IgD-negative memory B cell (primary cell): ENCODE measurements at regions not wholly inside any gene's neighbourhood (a gene's known extent, or its start where the extent isn't known, plus 50 kb on each side); places are given as distances from the start of the nearest gene placed in this dataset.

Source experiments
- H3K27ac Mint-ChIP-seq, 3 donors: one replicate each; pipeline ENCODE4 v1.8.0; 2020 to 2022; ENCODE audit warnings: mild to moderate bottlenecking in 3 of 3, mixed read lengths in 3 of 3, moderate library complexity in 1 of 3
- H3K27me3 Mint-ChIP-seq: one replicate; pipeline ENCODE4 v1.8.0; 2021; ENCODE audit warnings: mixed read lengths
- H3K36me3 Mint-ChIP-seq: one replicate; pipeline ENCODE4 v1.8.0; 2020; ENCODE audit warnings: mild to moderate bottlenecking, mixed read lengths
- H3K4me1 Mint-ChIP-seq, 3 donors: one replicate each; pipeline ENCODE4 v1.8.0; 2020 to 2022; ENCODE audit warnings: mixed read lengths in 3 of 3, mild to moderate bottlenecking in 1 of 3
- H3K4me3 Mint-ChIP-seq, 4 donors: one replicate each; pipeline ENCODE4 v1.8.0; 2020 to 2022; ENCODE audit warnings: mild to moderate bottlenecking in 4 of 4, mixed read lengths in 4 of 4, moderate library complexity in 3 of 4
- H3K9me3 Mint-ChIP-seq, 3 donors: one replicate each; pipeline ENCODE4 v1.8.0; 2020 to 2021; ENCODE audit warnings: mixed read lengths in 3 of 3, mild to moderate bottlenecking in 1 of 3

- Mint-ChIP-seq H3K27me3 (peaks cover 15% of the 10 kb centered on the region), H3K4me3 (no peak overlapping the region), H3K36me3 (no peaks in the 10 kb centered on the region), H3K9me3 (peaks cover 0 to 9% (median 5%) of the 10 kb centered on the region in 3 donors), H3K4me1 (no peaks in the 10 kb centered on the region), H3K27ac (no peak overlapping the region)
These were observed 116.5 kb downstream of the LACC1 start for GRCh38 chr13:43996221-43996620.

- Mint-ChIP-seq H3K4me3 (peak overlapping the region in 1 of 4 donors; percentile 66), H3K27me3 (peaks cover 18% of the 10 kb centered on the region), H3K27ac (no peak overlapping the region), H3K36me3 (no peaks in the 10 kb centered on the region), H3K4me1 (no peaks in the 10 kb centered on the region), H3K9me3 (peaks cover 2 to 8% (median 7%) of the 10 kb centered on the region in 3 donors)
These were observed 123.8 kb downstream of the LACC1 start for GRCh38 chr13:44003481-44003880.

- Mint-ChIP-seq H3K4me3 (no peak overlapping the region), H3K27ac (no peak overlapping the region), H3K36me3 (no peaks in the 10 kb centered on the region), H3K27me3 (peaks cover 20% of the 10 kb centered on the region), H3K9me3 (peaks cover 5 to 8% (median 7%) of the 10 kb centered on the region in 3 donors), H3K4me1 (no peaks in the 10 kb centered on the region)
These were observed 125.2 kb downstream of the LACC1 start for GRCh38 chr13:44004878-44005277.

- peaks cover 9% of the 10 kb centered on the region for H3K27me3 Mint-ChIP-seq
- no peak overlapping the region for H3K4me3 Mint-ChIP-seq
- no peaks in the 10 kb centered on the region for H3K4me1 Mint-ChIP-seq
- H3K36me3 Mint-ChIP-seq = peaks cover 2% of the 10 kb centered on the region
- H3K27ac Mint-ChIP-seq = no peak overlapping the region
- peaks cover 5 to 8% (median 5%) of the 10 kb centered on the region in 3 donors for H3K9me3 Mint-ChIP-seq
These were observed 127.7 kb downstream of the LACC1 start for GRCh38 chr13:44007451-44007850.

- Mint-ChIP-seq H3K27ac (no peak overlapping the region), H3K36me3 (peaks cover 2% of the 10 kb centered on the region), H3K9me3 (peaks cover 3 to 8% (median 5%) of the 10 kb centered on the region in 3 donors), H3K4me1 (no peaks in the 10 kb centered on the region), H3K27me3 (peaks cover 2% of the 10 kb centered on the region), H3K4me3 (no peak overlapping the region)
These were observed 131.3 kb downstream of the LACC1 start for GRCh38 chr13:44011036-44011435.

GRCh38 chr13:44012910-44013757 is 133.4 kb downstream of the LACC1 start:
- no peak overlapping the region for H3K27ac Mint-ChIP-seq
- H3K36me3 Mint-ChIP-seq = peaks cover 2% of the 10 kb centered on the region
- peaks cover 0 to 2% (median 0%) of the 10 kb centered on the region in 3 donors for H3K9me3 Mint-ChIP-seq
- no peak overlapping the region for H3K4me3 Mint-ChIP-seq
- peaks cover 2% of the 10 kb centered on the region for H3K27me3 Mint-ChIP-seq
- H3K4me1 Mint-ChIP-seq = peaks cover 0 to 4% (median 2%) of the 10 kb centered on the region in 3 donors

GRCh38 chr13:44013758-44014291 is 134.1 kb downstream of the LACC1 start:
- H3K36me3 Mint-ChIP-seq = peaks cover 2% of the 10 kb centered on the region
- H3K4me3 Mint-ChIP-seq = no peak overlapping the region
- H3K4me1 Mint-ChIP-seq = peaks cover 0 to 4% (median 2%) of the 10 kb centered on the region in 3 donors
- peaks cover 0 to 2% (median 0%) of the 10 kb centered on the region in 3 donors for H3K9me3 Mint-ChIP-seq
- peaks cover 2% of the 10 kb centered on the region for H3K27me3 Mint-ChIP-seq
- no peak overlapping the region for H3K27ac Mint-ChIP-seq

GRCh38 chr13:44014501-44014900 is 134.8 kb downstream of the LACC1 start:
- H3K9me3 Mint-ChIP-seq = no peaks in the 10 kb centered on the region
- H3K27ac Mint-ChIP-seq = no peak overlapping the region
- H3K4me1 Mint-ChIP-seq = peaks cover 0 to 4% (median 2%) of the 10 kb centered on the region in 3 donors
- H3K4me3 Mint-ChIP-seq = no peak overlapping the region
- H3K27me3 Mint-ChIP-seq = no peaks in the 10 kb centered on the region
- H3K36me3 Mint-ChIP-seq = peaks cover 2% of the 10 kb centered on the region

- Mint-ChIP-seq H3K4me3 (no peak overlapping the region), H3K4me1 (peaks cover 0 to 4% (median 2%) of the 10 kb centered on the region in 3 donors), H3K36me3 (peaks cover under 1% of the 10 kb centered on the region), H3K9me3 (no peaks in the 10 kb centered on the region), H3K27me3 (no peaks in the 10 kb centered on the region), H3K27ac (peak overlapping the region in 1 of 3 donors; percentile 33)
These were observed 135.4 kb downstream of the LACC1 start for GRCh38 chr13:44015118-44015517.

GRCh38 chr13:44015811-44016210 is 136.1 kb downstream of the LACC1 start:
- no peaks in the 10 kb centered on the region for H3K27me3 Mint-ChIP-seq
- H3K4me3 Mint-ChIP-seq = peak overlapping the region in 1 of 4 donors; percentile 8
- H3K9me3 Mint-ChIP-seq = no peaks in the 10 kb centered on the region
- H3K27ac Mint-ChIP-seq = peak overlapping the region in 1 of 3 donors; percentile 72
- H3K36me3 Mint-ChIP-seq = no peaks in the 10 kb centered on the region
- peaks cover 0 to 4% (median 2%) of the 10 kb centered on the region in 3 donors for H3K4me1 Mint-ChIP-seq

- Mint-ChIP-seq H3K27me3 (no peaks in the 10 kb centered on the region), H3K4me3 (peak overlapping the region in 1 of 4 donors; percentile 15), H3K36me3 (no peaks in the 10 kb centered on the region), H3K4me1 (peaks cover 0 to 4% (median 2%) of the 10 kb centered on the region in 3 donors), H3K9me3 (no peaks in the 10 kb centered on the region), H3K27ac (no peak overlapping the region)
These were observed 138.1 kb downstream of the LACC1 start for GRCh38 chr13:44017756-44018309.

GRCh38 chr13:44019651-44020050 is 139.9 kb downstream of the LACC1 start:
- Mint-ChIP-seq H3K4me3 (no peak overlapping the region), H3K9me3 (no peaks in the 10 kb centered on the region), H3K27me3 (peaks cover 3% of the 10 kb centered on the region), H3K36me3 (no peaks in the 10 kb centered on the region), H3K4me1 (peaks cover 0 to 4% (median 2%) of the 10 kb centered on the region in 3 donors), H3K27ac (no peak overlapping the region)

- no peak overlapping the region for H3K27ac Mint-ChIP-seq
- H3K9me3 Mint-ChIP-seq = no peaks in the 10 kb centered on the region
- H3K36me3 Mint-ChIP-seq = no peaks in the 10 kb centered on the region
- no peak overlapping the region for H3K4me3 Mint-ChIP-seq
- H3K27me3 Mint-ChIP-seq = peaks cover 3% of the 10 kb centered on the region
- peaks cover 0 to 4% (median 2%) of the 10 kb centered on the region in 3 donors for H3K4me1 Mint-ChIP-seq
These were observed 141.7 kb downstream of the LACC1 start for GRCh38 chr13:44021422-44021821.

- H3K36me3 Mint-ChIP-seq = no peaks in the 10 kb centered on the region
- no peak overlapping the region for H3K27ac Mint-ChIP-seq
- H3K4me1 Mint-ChIP-seq = peaks cover 0 to 4% (median 2%) of the 10 kb centered on the region in 3 donors
- H3K9me3 Mint-ChIP-seq = no peaks in the 10 kb centered on the region
- peaks cover 3% of the 10 kb centered on the region for H3K27me3 Mint-ChIP-seq
- H3K4me3 Mint-ChIP-seq = no peak overlapping the region
These were observed 142.5 kb downstream of the LACC1 start for GRCh38 chr13:44022196-44022595.

GRCh38 chr13:44024167-44024845 is 144.6 kb downstream of the LACC1 start:
- Mint-ChIP-seq H3K9me3 (no peaks in the 10 kb centered on the region), H3K4me3 (no peak overlapping the region), H3K36me3 (no peaks in the 10 kb centered on the region), H3K27me3 (peaks cover 3% of the 10 kb centered on the region), H3K27ac (no peak overlapping the region), H3K4me1 (no peaks in the 10 kb centered on the region)
